Ramos (cell line): ENCODE measurements at regions not wholly inside any gene's neighbourhood (a gene's known extent, or its start where the extent isn't known, plus 50 kb on each side); places are given as distances from the start of the nearest gene placed in this dataset.

Experiments used
- in situ Hi-C: fragments of 300-500 bp; cut with MboI; formaldehyde crosslinking; loops from one replicate; pipeline ENCODE4 v1.14.3; 2022; ENCODE audit warnings: low sequenced_read_pairs; ENCODE audit not compliant: unreplicated experiment

- in situ Hi-C loops: no loop called here
Observed at GRCh38 chr18:54765636-54766375, 62.5 kb upstream of the RAB27B start.

DNA sequence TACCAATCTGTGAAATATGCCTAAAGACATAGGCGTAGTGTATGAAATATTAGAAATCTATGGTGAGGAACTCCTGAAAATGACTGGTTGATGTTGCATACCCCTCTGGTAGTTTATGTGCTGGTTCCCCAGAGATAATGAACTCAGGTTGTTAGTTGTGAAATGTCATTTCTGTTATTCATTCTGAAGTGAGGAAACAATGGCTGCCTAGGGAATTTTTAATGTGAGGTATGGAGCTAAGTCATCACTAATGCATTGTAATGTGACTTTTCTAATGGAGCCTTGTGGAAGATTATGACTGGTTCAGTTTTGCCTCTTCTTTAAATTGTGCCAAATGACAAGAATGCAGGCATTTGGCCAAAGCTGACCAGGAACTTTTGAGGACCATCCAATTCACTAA, 61.6 kb upstream of the RAB27B start:
- in situ Hi-C loops: no loop called here

DNA sequence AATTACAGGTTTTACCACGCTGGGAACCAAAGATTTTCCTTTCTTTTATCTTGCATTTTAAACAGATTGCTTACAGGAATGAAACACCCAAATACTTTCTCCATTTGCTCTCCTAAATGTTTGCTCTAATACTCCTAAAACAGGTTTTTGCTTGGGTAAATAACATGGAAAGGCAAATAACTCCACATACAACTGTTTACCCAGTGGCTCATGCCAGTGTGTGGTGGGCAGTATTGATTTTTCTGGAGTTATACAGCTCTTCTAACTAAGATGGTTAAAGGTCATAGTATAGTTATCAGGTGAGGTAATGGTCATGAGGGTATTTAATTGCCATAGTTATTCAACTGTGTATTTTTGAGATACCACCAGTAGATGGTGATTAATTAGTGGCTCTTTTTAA, 61.2 kb upstream of the RAB27B start:
- in situ Hi-C loops: no loop called here

GRCh38 chr18:54769526-54770464, 58.5 kb upstream of the RAB27B start:
- in situ Hi-C loops: no loop called here

DNA sequence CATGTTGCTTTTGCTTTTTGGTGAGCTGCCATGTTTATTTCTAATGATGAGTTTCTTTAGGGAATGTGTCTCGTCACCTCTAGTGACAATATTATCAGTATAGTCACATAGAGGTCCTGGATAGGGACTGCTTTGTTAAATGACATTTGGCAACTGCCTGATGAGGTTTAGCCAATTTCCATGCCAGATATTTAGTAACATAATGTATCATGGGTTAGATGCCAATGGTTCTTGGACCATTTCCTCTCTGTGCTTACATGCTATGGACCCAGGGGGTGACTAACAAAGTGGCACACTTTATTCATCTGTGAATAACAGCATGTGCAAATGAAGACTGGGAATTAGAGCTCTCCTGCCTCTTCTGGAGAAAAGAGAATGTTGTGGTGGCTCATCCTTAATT, 56.2 kb upstream of the RAB27B start:
- in situ Hi-C loops: no loop called here

DNA sequence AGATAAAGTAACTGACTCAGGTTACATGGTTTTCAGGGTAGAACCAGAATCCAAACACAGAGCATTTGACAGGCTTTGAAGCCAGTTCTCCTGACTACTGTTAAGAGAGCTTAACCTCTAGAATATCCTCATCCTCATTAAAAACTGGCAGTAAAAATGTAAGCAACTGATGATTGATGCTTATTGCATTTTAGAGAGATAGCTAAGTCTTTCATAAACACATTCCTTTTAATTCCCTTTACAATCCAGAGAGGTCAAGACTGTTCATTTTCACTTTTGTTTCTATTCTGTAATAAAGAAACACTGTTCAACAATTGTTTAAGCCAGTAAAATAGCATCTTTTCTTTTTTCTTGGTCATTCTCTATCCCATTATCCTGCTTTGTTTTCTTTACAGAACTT, 53.9 kb upstream of the RAB27B start:
- in situ Hi-C loops: no loop called here

- in situ Hi-C loops: no loop called here
Observed at GRCh38 chr18:54774981-54775665, 53.2 kb upstream of the RAB27B start.

GRCh38 chr18:54775686-54776085, 52.6 kb upstream of the RAB27B start:
- in situ Hi-C loops: no loop called here

- in situ Hi-C loops: no loop called here
Observed at GRCh38 chr18:54776282-54776977, 51.8 kb upstream of the RAB27B start.

DNA sequence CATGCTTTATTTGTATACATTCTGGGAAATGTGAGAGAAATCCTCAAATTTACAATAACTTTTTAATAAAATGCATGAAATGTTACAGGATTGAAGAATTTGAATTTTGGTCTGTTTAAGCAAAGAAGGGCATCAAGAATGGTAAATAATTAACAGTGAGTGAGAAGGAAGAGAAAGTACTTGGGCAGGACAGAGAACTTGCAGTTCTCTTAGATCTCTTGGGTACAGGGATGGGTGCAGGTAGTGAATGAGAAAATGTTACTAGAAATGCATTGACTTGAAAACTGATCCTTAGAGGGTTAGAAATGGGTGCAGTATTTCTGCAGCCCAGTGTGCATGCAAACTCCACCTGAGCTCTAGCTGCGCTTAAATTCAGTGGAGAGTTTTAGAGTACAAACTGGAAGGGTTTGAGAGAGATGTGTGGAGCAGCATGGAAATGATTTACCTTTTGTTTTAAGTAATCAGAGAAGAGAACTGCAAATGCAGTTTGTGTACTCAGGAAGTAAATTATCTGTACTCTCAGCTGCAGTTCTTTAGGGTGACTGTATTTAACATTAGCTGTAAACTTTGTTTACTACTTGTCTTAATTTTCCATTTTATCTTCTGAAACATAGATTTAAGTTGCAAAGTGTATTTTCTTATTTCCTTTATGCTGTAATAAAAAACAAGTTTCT, 51.0 kb upstream of the RAB27B start:
- in situ Hi-C loops: no loop called here

- in situ Hi-C loops: no loop called here
Observed at GRCh38 chr18:54777989-54778388, 50.3 kb upstream of the RAB27B start.
